DMS153 treated with DMSO at 0.1 percent for 48 hours (cell line): ENCODE measurements at regions not wholly inside any gene's neighbourhood (a gene's known extent, or its start where the extent isn't known, plus 50 kb on each side); places are given as distances from the start of the nearest gene placed in this dataset.

Experiments used
- DNase-seq: peaks from one replicate; lab custom pipeline; 2025; ENCODE audit not compliant: unreplicated experiment; lab: John Stamatoyannopoulos, UW

- no peak for DNase-seq
Observed at GRCh38 chr3:89625945-89626344, 518.5 kb downstream of the EPHA3 start.

GRCh38 chr3:89628856-89629670 is 521.6 kb downstream of the EPHA3 start:
- no peak for DNase-seq

GRCh38 chr3:89635137-89635536 is 527.7 kb downstream of the EPHA3 start:
- DNase-seq, result no peak

DNA sequence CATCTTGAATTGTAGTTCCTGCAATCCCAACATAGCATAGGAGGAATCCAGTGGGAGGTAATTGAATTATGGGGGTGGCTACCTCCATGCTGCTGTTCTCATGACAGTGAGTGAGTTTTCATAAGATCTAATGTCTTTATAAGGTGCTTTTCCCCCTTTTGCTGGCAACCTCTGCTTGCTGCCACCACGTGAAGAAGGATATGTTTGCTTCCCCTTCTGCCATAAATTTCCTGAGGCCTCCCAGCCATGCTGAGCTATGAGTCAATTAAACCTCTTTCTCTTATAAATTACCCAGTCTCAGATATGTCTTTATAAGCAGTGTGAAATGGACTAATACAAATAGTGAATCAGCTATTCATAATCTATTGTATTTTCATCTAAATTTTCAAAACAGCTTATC is 537.3 kb downstream of the EPHA3 start:
- DNase-seq, result no peak

- DNase-seq, result no peak
Observed at GRCh38 chr3:89649431-89649830, 542.0 kb downstream of the EPHA3 start.

DNA sequence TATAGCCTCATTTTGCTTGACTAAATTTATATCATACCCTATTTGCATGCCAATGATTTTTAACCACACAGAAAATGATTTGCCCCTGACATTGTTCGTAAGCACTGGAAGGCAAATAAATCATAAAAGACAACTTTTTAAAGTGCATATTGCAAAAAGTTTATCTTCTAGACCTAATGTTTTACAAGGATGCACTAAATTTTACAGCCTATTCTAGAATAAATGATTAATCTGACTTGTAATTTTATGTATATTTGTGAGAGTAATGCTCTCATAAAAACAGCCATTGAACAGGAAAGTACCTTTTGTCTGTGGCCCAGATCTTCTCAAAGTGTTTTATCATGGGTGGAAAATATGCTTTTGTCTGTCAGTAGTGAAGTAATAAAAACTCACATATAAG is 546.6 kb downstream of the EPHA3 start:
- no peak for DNase-seq

DNA sequence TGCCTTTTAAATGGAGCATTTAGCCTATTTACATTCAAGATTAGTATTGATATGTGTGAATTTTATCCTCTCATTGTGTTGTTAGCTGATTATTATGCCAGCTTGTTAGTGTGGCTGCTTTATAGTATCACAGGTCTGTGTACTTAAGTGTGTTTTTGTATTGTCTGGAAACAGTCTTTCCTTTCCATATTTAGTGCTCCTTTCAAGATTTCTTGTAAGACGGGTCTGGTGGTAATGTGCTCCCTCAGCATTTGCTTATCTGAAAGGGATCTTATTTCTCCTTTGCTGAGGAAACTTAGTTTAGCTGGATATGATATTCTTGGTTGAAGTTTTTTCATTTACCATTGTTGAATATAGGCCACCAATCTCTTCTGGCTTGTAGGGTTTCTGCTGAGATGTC is 549.0 kb downstream of the EPHA3 start:
- DNase-seq, result no peak

- DNase-seq, result no peak
Observed at GRCh38 chr3:89679686-89680085, 572.3 kb downstream of the EPHA3 start.

DNA sequence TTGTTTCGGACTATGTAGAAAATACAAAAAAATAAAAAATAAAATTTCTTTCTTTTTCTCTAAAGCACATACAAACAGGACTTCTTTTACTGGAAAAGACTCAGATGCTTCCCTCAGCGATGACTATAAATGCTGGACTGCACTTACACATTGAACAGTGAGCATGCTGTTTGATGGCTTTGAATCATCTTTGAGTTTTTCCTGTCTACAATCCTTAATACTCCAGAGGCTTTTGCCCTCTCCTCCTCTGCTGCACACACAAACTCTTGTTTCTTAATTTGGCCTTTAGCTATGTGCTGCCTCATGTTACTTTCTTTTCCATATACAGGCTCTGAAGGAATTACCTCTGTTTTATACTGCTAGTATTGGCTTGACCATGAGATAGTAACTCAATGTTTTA is 575.1 kb downstream of the EPHA3 start:
- no peak for DNase-seq

DNA sequence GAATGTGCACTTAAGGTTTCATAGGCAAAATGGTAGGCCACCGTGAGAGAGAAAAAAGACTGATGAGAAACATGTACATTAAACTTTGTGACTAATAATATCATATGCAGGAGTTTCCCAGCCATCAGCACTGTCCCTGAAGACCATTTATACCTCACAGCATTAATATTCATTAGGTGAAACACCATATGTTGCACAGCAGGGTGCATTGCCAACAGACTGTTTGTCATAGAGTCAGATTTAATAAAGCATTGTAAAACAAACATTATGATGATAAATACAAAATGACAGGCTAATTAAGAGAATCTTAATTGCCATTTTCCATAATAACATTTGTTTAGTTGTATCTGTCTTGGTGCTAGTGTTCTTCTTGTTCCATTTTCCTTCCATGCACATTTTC is 578.3 kb downstream of the EPHA3 start:
- DNase-seq, result no peak

DNA sequence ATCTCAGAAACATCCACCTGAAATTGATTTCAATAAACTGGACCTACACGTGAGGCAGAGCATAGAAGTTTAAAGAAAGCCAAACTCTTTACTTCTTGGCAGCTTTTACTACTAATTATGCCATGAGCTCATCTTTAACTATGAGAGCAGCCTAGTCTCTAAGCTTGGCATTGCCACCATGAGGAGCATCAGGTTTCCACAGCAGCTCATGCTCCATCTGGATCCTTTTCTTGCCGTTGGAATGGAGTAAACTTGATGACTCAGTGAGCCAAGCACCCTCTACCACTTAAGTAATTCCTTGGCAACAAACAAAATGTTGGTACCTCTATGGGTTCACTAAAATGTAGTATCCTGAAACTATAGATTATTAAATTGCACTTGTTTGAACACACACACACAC is 583.2 kb downstream of the EPHA3 start:
- DNase-seq, result no peak

DNA sequence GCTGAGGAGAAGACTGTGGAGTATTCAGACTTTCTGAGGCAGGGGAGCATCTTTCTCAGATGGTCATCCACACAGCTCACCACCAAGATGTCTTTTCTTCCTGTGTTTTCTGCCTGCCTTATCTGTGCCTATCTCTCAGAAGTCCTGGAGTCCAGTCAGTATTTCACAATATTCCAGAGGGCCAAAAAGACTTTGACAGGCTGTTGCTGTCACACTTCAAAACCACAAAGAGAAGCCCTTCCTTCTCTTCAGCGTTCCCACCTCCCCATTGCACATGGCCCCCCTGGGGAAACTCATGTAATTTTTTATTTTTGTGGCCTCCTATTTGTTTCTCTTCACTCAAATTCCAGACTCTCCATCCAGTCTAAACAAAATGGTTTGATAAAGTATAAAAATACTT is 585.2 kb downstream of the EPHA3 start:
- no peak for DNase-seq

- DNase-seq, result no peak
Observed at GRCh38 chr3:89697321-89697916, 590.0 kb downstream of the EPHA3 start.

DNA sequence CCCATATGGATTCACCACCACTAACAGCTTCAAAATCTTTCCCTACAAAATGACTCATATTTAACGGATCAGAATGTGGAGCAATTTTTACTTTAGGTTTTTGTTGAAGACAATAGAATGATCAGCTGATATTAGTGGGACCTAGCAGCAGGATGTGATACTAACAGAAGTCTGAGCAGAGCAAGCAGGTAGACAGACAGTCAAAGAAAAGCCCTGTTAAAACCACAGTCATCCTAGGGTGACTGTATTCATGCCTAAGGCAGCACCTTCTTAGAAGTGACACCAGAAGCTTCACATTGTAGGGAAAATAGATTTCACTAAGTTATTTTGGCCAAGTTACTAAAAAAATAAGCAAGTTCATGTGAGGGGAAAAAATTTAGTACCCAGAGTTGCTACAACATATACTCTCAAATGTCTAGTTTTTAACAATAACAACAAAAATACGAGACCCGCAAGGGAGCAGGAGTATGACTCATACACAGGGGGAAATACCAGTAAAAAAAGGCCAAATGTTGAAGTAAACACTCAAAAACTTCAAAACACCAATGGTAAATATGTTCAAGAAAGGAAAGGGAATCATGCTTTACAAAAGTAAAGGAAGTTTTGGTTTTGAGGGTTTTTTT is 590.9 kb downstream of the EPHA3 start:
- DNase-seq, result no peak

DNA sequence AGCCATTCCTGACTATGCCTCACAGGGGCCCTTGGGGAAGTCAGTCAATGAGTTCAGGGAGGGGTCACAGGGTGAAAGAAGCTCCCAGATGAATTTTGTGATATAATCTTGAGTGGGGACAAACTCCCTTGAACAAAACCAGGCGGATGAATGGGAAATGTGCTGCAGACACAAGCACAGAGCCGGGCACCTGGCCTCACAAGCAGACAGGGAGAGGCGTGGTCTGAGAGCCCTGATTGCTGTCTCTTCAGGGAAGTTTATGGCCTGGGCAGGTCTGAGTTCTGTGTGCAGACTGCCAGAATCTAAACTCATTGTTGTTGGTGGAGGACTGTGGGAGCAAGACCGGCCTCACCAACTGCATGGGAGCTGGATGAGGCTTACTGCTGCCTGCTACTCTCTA is 591.8 kb downstream of the EPHA3 start:
- no peak for DNase-seq

- DNase-seq, result no peak
Observed at GRCh38 chr3:89699771-89700170, 592.4 kb downstream of the EPHA3 start.

- DNase-seq, result no peak
Observed at GRCh38 chr3:89702404-89702803, 595.0 kb downstream of the EPHA3 start.

- DNase-seq, result no peak
Observed at GRCh38 chr3:89713196-89713595, 605.8 kb downstream of the EPHA3 start.

DNA sequence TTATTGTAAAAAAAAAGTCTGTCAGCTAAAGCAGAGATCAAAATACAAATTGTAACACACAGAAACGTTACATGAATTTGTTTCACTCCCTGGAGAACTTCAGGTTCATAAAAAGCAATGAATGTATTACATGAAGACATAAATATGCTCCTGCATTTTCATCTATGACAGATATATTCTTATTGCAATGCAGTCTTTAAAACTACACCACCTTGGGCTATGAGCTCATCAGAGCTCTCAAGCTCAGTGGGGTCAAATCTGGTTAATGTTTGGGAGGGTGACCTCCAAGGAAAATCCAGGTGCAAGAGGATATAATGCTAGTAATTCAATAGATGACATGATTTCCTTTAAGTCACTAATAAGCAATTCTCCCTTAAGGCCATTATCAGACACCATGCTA is 606.8 kb downstream of the EPHA3 start:
- DNase-seq, result no peak

- DNase-seq, result no peak
Observed at GRCh38 chr3:89740080-89740880, 632.9 kb downstream of the EPHA3 start.

DNA sequence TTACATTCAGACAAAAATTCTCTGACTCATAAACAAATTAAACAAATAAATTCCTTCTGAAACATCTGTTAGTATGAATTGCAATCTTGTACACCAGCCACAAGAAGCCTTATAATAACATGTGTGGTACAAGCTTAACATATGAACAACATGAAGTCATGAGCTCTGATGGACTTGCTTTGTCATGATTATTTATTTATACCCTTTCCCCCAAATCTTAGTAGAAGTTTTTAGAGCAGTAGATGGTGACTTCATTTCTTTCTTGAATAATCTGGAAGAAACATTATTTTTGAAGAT is 633.4 kb downstream of the EPHA3 start:
- no peak for DNase-seq

- DNase-seq, result no peak
Observed at GRCh38 chr3:89742546-89742945, 635.1 kb downstream of the EPHA3 start.
